Keratinocyte (primary cell): ENCODE measurements at regions not wholly inside any gene's neighbourhood (a gene's known extent, or its start where the extent isn't known, plus 50 kb on each side); places are given as distances from the start of the nearest gene placed in this dataset.

Experiments
- CTCF ChIP-seq, 3 experiments: IDR thresholded peaks in 1 of 3; conservative IDR thresholded peaks in 1 of 3; optimal IDR thresholded peaks in 1 of 3; 2 replicates in 2 of 3; 3 replicates in 1 of 3; pipeline versions ENCODE3 to v1.5.1; 2011; ENCODE audit warnings: low read length in 3 of 3, mild to moderate bottlenecking in 3 of 3, moderate library complexity in 2 of 3, control low read depth in 1 of 3, inconsistent platforms in 1 of 3; ENCODE audit not compliant: insufficient read depth in 2 of 3; ENCODE audit errors: extremely low read depth in 1 of 3
- EZH2 ChIP-seq: IDR thresholded peaks from one replicate; pipeline ENCODE4 v1.6.1; 2012; ENCODE audit warnings: inconsistent platforms, mild to moderate bottlenecking, low read length, moderate library complexity

GRCh38 chr5:51091816-51092215 lies 291.4 kb upstream of the ISL1 start:
- TF ChIP-seq CTCF (optimal IDR thresholded peaks at IDR 0.05 in 1 of 3, IDR thresholded peaks at IDR 0.05 in 1 of 3, conservative IDR thresholded peaks at IDR 0.05 in 1 of 3; ENCODE audit: extremely low read depth in 1 of 3, insufficient read depth in 2 of 3, low read length in 3 of 3) (no peak), EZH2 (no peak)
